ENCODE measurements at regions not wholly inside any gene's neighbourhood (a gene's known extent, or its start where the extent isn't known, plus 50 kb on each side); places are given as distances from the start of the nearest gene placed in this dataset.

DNA sequence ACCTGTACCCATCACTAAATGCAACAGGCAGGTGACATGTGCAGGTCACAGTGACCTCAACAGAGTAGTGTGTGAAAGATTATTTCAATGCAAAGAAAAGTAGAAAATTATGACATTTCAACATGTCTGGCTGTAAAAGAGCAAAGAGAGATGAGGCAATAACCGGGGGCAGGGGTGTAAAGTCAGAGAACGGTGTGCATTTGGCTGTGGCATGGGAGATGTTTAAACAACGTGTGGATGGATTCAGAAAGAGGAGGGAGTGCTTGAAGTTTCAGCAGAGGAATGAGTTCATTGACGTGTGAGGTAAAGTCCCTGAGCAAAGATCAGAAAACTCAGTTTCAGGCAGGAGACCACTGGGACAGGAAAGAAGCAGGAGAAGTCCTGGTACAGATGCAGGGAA, 229.7 kb downstream of the BUD13 start:
- TF ChIP-seq, protein P1, sequence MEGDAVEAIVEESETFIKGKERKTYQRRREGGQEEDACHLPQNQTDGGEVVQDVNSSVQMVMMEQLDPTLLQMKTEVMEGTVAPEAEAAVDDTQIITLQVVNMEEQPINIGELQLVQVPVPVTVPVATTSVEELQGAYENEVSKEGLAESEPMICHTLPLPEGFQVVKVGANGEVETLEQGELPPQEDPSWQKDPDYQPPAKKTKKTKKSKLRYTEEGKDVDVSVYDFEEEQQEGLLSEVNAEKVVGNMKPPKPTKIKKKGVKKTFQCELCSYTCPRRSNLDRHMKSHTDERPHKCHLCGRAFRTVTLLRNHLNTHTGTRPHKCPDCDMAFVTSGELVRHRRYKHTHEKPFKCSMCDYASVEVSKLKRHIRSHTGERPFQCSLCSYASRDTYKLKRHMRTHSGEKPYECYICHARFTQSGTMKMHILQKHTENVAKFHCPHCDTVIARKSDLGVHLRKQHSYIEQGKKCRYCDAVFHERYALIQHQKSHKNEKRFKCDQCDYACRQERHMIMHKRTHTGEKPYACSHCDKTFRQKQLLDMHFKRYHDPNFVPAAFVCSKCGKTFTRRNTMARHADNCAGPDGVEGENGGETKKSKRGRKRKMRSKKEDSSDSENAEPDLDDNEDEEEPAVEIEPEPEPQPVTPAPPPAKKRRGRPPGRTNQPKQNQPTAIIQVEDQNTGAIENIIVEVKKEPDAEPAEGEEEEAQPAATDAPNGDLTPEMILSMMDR (IDR thresholded peaks at IDR 0.05): no peak
- TF ChIP-seq EZH2 (IDR thresholded peaks at IDR 0.05): no peak
